GM19455 (cell line): ENCODE measurements at regions not wholly inside any gene's neighbourhood (a gene's known extent, or its start where the extent isn't known, plus 50 kb on each side); places are given as distances from the start of the nearest gene placed in this dataset.
"Not testable (repeated sequence)": the region's sequence is repeated elsewhere in the genome, so short reads cannot be mapped to it uniquely, and the experiment has no call there.

ENCODE experiments used
- ATAC-seq: cut with Tn5 transposase; IDR thresholded peaks from one replicate; pipeline ENCODE4 v1.9.1; 2021; ENCODE audit not compliant: unreplicated experiment

DNA sequence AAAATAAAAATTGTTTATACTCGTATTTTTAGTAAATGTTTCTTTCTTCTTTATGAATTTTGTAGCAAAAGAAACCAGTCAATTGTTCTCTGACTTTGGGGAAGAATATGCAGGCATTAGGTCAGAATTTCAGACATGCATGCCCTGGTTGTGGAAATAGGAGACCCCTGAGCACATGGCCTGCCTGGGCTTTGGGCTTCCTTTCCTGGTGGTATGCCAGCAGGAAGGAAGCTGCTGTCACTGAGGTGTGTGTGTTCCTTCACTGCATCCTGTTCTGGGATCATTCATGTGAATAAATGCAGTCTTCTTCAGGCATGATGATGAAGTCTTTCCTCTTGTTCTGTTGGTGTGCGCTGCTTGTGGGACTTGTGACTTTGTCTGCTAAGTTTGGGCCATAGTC is 920.2 kb upstream of the VRK2 start:
- no peak for ATAC-seq

GRCh38 chr2:57139179-57139578 is 907.4 kb upstream of the VRK2 start:
- no peak for ATAC-seq

- no peak for ATAC-seq
Measured at GRCh38 chr2:57141269-57141668, 905.3 kb upstream of the VRK2 start.

GRCh38 chr2:57146951-57147350 is 899.7 kb upstream of the VRK2 start:
- ATAC-seq, result no peak

DNA sequence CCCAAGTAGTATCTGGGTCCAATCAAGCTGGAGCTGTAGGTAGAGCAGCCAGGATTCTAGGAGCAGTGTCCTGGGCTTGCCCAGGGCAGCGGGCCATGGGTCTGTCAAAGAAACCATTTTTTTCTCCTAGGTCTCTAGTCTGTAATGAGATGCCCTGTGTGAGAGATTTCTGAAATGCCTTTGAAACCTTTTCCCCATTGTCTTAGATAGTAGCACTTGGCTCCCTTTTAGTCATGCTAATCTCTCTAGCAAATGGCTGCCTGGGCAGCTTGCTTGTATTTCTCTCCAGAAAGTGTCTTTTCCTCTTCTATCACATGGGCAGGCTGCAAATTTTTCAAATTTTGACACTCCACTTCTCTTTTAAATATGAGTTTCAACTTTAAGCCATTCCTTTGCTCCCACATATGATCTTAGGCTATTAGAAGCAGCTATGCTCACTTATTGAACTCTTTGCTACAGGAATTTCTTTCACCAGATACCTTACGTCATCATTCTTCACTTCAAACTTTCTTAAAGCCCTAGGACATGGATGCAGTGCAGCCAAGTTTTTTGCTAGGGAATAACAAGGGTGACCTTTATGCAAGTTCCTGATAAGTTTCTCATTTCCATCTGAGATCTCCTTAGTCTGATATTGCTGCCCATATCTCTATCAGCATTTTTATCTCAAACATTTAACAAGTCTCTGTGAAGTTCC is 890.2 kb upstream of the VRK2 start:
- ATAC-seq, result no peak

DNA sequence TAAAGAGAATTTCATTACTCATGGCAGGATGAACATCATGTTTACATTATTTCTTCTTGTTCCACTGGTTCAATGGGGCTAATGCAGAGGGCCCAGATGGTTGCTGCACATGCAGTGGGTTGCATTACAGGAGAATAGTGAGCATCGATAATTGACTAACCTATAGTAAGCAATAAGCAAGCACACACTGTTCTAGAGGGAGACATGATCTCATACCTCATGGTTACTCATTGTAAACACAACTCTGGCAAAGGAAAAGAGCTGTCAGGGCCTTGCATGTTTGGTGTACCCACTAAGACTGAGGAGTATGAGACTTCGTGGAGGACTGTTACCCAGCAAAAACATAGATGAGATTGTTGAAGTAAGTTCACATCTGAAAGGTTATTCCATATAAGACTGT is 885.6 kb upstream of the VRK2 start:
- ATAC-seq, result no peak

DNA sequence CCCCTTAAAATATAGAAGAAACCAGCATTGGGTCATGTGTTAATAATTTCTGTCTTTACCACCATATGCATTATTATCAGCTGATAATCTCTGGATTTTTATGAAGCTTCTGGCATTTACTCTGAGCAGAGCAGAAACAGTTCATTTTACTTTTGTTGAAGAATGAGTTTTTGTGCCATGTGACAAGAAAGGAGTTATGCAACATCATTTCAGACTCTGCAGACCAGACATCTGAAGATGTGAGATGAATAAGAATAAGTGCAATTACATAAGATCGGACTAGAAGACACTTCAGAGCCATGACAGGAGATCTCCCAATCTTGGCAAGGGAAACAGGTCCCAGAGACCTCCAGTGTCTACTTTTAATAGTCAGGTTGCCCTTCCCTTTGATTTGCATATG is 869.4 kb upstream of the VRK2 start:
- no peak for ATAC-seq

- no peak for ATAC-seq
Measured at GRCh38 chr2:57180042-57180567, 866.5 kb upstream of the VRK2 start.

DNA sequence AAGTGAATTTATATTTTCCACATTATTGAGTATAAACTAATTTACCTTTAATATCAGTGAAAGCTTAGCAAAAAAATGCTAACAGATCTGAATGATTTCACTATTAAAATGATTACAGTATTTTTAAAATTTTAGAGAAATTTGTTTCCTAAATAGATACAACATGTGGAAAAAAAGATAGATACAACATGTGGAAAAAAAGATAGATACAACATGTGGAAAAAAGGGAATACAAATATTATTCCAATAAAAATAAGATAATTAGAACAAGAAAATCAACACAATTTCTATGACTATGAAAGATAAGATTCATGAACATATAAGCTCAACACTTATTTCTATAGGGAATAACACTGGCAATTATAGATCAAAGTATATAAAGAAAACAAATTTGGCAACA is 865.9 kb upstream of the VRK2 start:
- ATAC-seq, result no peak

GRCh38 chr2:57181315-57182038 is 865.1 kb upstream of the VRK2 start:
- ATAC-seq, result no peak

DNA sequence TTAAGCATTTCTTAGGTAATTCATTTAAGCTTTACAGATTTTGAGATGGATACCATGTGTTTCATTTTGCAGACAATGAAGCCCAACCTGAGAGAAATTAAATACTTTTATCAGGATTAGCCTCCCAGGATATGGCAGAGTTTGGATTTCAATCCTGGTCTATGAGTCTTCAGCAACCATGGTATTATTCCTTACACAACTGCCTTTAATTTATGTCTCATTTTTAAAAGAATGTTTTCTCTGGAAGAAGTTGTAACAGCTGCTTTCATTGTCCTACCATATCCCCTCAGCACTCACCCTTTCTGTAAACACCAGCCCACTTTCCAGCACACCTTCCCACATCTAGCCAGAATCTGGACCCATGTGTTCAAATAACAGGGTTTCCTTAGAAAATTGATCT is 863.7 kb upstream of the VRK2 start:
- no peak for ATAC-seq

- ATAC-seq, result no peak
Measured at GRCh38 chr2:57185568-57185967, 861.0 kb upstream of the VRK2 start.

DNA sequence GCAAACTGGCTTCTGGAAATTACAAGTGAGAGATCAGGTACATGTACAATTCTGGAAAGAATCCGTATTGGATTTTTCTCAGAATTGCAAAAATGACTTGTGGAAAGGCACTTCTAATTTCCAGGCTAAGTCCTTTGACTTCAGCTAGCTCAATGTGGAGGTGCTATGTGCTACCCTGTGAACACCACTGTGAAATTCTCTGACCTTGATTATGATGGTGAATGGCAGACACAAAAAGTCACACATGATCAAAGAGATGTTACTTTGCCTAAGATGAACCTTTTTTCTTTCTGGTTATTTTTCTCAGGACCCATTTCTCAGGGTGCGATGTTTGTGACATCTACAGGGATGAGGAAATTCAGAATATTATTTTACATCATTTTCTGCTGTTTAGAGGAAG is 856.6 kb upstream of the VRK2 start:
- ATAC-seq, result no peak

- ATAC-seq, result no peak
Measured at GRCh38 chr2:57199663-57200062, 846.9 kb upstream of the VRK2 start.

GRCh38 chr2:57204364-57204763 is 842.2 kb upstream of the VRK2 start:
- no peak for ATAC-seq

GRCh38 chr2:57205241-57205640 is 841.4 kb upstream of the VRK2 start:
- ATAC-seq, result no peak

- ATAC-seq, result no peak
Measured at GRCh38 chr2:57207191-57207590, 839.4 kb upstream of the VRK2 start.

GRCh38 chr2:57209799-57210198 is 836.8 kb upstream of the VRK2 start:
- no peak for ATAC-seq

- no peak for ATAC-seq
Measured at GRCh38 chr2:57210855-57211254, 835.8 kb upstream of the VRK2 start.

- no peak for ATAC-seq
Measured at GRCh38 chr2:57217013-57217412, 829.6 kb upstream of the VRK2 start.

- ATAC-seq, result no peak
Measured at GRCh38 chr2:57218206-57218605, 828.4 kb upstream of the VRK2 start.

DNA sequence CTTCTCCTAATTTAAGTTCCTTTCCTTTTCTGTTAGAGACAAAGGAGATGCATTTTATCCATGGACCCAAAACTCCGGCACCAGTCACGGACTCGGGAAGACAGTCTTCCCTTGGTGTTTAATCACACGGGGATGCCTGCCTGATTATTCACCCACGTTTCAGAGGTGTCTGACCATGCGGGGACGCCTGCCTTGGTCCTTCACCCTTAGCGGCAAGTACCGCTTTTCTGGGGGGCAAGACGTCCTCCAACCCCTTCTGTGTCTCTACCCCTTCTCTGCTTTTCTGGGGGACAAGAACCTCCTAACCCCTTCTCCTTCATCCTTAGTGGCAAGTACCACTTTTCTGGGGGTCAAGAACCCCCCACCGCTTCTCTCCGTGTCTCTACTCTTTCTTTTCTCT is 816.9 kb upstream of the VRK2 start:
- not testable (repeated sequence) for ATAC-seq

- ATAC-seq, result not testable (repeated sequence)
Measured at GRCh38 chr2:57232341-57232740, 814.3 kb upstream of the VRK2 start.
